HG02840 (cell line): ENCODE measurements at regions not wholly inside any gene's neighbourhood (a gene's known extent, or its start where the extent isn't known, plus 50 kb on each side); places are given as distances from the start of the nearest gene placed in this dataset.

ENCODE experiments used
- ATAC-seq: cut with Tn5 transposase; IDR thresholded peaks from one replicate; pipeline ENCODE4 v1.9.1; 2021; ENCODE audit warnings: mild to moderate bottlenecking, moderate library complexity, moderate number of reproducible peaks; ENCODE audit not compliant: unreplicated experiment, low FRiP score

DNA sequence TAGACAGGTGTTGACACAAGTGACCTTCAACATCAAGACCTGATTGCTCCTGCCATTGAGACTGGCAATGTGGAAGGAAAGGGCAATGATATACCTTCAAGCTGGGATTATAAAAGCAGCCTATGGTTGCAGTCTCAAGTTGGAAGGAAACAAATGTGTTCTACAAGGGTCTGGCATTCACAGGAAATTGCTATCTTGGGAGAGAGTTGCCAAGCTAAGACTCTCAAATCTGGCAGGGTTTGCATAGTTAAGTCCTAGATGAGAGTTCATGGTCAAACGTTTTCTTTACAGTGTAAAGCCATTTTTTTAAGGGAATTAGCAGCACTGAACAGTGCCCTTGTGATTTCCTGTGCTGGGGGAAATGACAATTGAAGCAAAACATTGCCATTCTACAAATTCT lies 546.9 kb upstream of the CFAP20DC start:
- no peak for ATAC-seq

DNA sequence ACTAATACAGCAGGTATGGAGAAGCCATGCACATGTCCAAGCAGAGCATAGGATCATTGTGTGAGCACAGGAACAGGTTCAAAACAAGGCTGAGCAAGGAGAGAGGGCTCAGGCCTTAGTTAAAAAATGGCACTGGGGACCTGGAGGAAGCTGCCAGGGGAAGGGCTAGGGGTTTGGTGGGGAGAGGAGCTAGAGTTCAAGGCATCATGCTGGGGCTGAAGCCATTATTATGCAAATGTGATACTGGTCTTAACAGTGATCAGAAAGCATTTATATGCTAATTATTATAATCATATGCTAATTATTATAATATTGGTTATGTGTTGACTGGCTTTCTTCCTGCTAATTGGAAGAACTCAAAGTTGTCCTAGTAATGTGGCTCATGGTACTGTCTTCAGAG lies 546.0 kb upstream of the CFAP20DC start:
- no peak for ATAC-seq

DNA sequence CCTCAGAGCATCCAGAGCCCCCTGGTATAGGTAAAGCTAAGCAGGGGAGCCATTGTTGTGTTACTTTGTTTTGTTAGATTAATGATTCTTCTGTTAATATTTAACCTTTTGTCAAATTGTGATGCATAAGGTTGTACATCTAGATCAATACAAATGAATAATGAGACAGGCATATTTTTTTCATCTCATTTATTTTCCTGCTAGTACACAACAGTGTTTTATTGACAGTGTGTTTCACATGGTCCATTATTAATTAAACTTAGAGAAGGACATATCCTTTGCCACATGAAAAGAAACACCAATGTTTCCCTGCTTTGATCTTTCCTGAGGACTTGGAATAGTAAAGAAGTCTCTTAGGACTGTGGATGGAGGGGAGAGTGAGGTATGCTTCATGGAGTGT lies 543.6 kb upstream of the CFAP20DC start:
- ATAC-seq, result no peak

DNA sequence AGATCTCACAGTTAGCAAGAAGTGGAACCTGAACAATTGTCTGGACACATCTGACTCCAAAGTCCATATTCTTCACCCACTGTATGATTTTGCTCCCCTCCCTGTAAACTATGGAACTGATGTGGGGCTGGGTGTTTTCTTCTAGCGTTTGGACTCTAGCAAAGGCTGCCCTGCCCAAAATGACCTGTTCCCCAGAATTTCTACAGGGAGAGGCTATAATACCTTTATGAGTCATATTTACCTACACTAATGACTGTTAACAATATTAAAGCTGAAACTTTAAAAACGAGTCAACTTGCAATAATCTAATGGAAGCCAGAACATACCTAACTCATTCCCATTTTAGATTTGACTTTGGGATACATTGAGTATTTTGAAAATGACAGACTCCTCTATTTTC lies 531.2 kb upstream of the CFAP20DC start:
- ATAC-seq, result no peak

DNA sequence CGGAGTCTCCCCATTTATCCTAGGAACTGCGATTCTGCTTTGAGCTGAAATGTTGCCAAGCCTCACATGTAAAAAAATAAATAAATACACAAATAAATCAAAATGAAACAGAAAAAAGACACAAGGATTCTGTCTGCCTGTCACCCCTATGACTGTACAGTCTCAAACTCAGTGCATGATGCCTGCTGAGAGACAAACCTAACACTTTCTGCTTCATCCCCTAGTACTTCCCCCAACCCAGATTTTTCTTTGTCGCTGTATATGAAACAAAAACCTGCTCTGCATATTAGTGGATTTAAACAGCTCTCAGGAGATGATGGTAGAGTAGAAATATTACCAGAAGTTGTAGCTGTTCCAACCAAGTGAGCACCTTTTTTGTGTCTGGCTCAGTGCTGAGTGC lies 530.7 kb upstream of the CFAP20DC start:
- ATAC-seq, result no peak

DNA sequence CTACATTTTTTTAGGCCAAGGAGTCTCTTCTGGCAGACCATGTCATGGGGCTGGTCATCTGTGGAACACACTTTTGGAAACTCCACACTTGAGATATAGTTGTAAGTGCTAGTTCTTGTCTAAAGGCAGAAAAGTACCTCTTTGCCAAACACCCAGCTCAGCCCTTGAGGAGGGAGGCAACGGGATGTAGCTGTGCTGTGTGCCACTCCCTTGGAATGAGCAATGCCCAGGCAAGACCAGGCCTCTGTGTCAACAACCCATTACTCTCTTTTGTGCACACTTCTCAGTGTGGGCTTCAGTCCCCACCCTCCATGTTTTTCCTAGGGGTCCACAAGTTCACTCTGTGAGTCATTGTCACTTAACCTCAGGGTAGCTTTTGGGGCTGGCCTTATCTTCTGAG lies 528.3 kb upstream of the CFAP20DC start:
- ATAC-seq, result no peak

DNA sequence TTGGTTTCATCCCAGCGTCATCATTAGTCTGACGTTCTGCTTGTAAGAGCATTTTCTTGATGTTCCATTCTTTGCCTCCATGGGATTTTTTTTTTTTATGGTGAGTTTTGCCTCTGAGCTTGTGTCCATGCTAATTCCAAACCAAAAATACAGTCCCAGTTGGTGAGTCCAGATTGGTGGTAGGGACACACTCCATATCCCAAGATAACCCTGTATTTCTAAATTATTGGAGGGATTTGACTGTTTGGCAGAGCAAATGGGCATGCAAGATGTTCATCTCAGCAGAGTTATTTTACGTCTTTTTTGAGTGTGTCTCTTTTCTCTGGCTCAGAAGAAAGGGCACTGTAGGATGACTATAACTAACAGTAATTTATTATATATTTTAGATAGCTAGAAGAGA lies 526.8 kb upstream of the CFAP20DC start:
- ATAC-seq, result no peak

DNA sequence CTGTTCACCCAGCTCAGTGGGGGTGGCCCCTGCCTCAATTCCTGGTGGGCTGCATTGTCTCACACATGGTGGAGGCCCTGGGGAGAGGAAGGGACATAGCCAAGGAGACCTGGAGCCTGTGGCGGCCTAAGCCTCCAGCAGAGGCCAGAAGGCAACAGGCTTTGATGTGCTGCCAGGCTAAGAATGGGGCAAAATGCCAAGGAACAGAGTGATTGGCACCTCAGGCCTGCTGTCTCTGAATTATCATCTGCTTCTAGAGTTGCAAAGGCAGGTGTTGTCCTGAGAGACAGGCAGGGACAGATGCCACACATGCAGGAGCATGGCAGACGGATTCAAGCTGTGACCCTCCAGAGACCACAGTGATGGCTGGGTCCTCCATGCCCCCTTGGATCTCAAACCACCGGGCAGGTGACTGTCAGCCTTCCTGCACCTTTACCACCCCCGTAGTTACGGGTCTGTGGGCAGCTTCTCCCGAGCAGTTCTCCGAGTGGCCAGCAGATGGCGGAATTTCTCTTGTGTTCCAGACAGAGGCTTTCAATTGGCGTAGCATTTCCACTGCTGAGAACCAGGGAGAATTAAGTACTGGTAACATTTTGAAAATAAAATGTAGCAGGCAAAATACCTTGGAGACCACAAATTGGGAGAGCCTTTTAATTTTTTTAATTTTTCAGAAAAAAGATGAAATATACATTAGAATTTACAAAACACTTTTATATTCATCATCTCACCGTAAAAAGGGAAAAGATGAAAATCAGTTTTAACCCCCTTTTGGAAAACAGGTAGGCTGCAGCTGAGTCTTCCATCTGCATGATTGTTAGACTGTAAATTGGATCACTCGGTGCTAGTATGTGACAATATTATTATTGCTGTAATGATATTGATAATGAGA lies 525.5 kb upstream of the CFAP20DC start:
- no peak for ATAC-seq

DNA sequence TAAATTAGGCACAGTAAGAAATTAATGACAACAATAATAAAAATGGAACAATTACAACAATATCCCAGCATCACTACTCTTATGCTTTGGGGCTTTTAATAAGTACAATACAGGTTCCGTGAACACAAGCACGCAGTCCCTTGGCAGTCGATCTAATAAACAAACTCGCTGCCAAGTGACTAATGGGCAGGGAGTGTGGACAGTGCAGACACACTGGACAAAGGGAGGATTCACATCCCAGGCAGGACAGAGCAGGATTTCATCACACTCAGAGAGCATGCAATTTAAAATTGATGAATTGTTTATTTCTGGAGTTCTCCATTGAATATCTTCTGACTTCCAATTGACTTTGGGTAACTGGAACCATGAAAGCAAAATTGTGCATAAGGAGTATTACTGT lies 524.1 kb upstream of the CFAP20DC start:
- ATAC-seq, result no peak

DNA sequence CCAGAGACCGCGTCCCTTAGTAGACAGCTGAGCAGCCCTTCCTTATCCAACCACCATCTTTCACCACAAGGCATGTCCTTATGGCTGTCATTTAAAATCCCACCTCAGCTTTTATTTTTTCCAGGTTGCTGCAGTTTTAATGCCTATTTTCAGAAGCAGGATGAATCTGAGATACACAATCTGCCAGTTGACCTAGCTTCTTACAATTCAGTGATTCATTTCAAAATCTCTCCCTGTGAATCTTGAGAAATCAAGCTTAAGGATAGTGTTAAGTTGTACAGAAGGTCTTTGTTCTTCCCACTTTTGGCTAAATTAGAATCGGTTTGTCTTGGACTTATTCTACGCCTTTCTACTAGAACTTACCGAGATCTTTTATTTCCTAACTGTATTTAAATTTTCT lies 522.3 kb upstream of the CFAP20DC start:
- ATAC-seq, result no peak

DNA sequence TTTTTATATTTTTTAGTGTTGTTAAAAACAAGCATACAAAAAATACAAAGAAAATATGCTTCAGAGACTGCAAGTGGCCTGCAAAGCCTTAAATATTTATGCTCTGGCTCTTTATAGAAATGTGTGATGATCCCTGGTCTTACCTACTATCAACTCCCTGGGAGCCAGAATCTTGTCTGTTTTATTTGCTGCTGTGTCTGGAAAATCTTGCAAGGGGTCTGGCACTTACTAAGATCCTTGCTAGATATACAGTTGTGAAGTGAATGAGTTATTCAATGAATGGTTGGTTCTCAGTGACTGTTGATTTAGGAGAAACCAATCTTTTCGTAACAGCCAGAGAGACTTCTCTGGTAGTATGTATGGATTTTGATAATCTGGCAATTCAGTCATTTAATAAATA lies 521.0 kb upstream of the CFAP20DC start:
- no peak for ATAC-seq

DNA sequence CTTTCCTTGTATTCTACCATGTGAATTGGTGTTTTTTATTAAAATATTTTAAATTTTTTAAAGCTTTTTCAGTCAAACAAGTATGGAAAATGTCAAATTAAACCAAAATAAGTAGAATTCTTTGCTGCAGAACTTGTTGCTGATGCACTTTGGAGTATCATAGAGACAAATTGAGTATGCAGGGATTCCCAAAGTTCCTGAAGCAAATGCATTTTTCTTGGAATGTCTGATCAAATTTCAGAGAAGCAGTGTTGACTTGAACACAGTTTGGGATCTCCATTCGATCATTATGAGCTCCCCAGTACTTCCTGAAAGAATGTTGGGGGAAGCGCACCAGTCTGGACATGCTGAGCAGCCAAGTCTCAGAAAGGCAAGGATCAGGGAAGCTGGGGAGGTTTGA lies 517.8 kb upstream of the CFAP20DC start:
- no peak for ATAC-seq

DNA sequence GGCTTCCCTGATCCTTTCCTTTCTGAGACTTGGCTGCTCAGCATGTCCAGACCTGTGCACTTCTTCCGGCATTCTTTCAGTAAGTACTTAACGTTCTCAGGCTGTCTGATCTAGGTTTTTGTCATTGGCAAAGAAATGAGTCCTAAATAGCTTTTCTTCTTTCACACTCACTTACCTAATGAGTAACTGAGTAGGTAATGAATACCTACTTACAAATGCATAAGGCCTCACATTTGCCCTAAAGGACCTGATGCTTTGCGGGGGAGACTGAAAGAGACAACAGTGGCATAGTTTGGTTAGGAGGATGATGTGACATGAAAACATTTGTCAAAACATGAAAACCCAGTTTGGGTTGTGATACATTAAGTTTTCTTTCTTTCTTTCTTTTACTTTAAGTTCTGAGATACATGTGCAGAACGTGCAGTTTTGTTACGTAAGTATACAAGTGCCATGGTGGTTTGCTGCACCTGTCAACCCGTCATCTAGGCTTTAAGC lies 516.7 kb upstream of the CFAP20DC start:
- peak; percentile 99 for ATAC-seq

DNA sequence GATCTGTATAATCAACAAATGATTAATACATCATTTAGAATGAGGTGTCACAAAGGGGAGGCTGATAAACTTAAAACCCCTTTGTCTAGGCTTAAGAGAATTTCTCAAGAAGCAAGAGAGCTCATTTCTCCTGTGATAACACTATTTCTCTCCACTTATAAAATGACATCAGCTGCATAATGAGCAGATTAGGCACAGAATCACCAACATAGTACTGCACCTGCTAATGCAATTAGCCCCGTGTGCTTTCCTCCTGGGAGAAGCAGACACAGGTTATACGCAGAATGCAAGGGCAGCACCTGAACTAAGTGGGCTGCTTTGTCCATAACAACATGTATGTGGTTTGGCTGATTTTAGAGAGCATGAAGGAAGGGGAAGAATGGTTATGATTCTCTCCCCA lies 515.3 kb upstream of the CFAP20DC start:
- no peak for ATAC-seq

DNA sequence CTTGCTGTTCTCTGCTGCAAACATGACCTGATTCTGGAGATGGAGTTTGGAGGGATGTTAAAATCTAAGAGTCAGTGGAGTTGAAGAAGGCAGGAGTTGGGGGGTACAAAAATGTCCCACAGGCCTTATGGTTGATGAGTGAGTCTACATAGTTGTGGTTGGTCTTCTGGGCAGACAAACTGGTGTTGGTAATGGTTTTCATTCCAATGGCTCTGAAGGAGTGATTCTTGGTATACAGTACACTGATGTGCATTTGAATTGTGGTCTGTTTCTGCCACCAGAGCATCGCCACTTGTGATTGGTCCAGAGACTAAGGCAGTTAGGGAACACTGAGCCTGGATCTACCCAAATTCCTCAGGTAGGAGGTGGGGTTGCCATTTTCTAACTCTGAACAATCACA lies 514.1 kb upstream of the CFAP20DC start:
- ATAC-seq, result no peak

DNA sequence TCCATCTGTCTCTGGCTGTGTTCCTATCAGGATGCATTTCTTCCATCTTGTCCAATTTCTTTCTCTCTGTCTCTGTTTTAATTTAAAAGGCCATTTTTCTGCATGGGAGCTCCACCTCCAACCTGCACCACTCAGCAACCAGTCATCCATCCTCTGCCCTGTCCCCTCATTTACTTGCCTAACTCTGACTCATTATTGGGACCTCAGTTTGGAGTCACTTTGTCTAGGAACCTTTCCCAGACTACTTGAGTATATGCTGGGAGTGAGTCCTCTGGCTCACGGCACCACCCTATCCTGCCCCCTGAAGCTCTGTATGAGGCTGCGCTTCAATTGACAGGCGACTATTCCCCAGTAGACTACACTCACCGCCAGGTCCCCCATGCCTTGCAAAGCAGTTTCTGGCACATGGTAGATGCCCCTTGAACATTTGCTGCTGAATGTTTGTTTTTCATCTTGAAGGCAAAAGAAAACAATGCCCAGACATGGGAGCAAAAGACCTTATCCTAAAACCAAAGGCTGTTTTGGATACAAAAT lies 513.3 kb upstream of the CFAP20DC start:
- ATAC-seq, result no peak

DNA sequence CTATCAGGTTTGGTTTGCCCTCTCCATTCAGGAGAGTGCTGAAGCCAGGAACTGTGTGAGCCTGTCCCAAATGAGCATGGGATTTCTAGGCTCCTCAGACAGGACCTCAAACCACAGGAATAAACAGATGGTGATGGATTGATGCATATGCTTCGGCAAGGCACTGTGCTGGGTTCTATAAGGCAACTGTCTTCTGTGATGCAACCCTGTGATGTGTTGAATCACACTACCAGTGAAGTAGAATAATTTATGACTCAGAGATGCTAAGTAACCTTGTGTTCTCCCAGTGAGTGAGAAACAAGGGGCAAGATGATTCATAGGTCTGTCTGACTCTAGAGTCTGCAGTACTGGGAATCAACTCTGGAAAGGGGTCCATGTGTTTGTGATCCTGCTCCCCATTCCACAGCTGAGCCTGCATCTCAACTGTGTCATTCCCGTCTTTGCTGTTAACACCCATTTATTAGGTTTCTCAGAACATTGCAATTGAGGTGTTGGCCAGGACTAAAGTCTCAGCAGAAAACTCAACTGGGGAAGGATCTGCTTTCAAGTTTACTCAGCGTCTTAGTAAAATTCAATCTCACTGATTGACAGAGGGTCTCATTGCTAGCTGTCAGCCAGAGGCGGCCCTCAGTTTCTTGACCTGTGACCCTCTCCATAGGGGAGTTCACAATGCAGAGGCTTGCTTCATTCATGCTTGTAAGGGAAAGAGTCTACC lies 510.1 kb upstream of the CFAP20DC start:
- ATAC-seq, result no peak

DNA sequence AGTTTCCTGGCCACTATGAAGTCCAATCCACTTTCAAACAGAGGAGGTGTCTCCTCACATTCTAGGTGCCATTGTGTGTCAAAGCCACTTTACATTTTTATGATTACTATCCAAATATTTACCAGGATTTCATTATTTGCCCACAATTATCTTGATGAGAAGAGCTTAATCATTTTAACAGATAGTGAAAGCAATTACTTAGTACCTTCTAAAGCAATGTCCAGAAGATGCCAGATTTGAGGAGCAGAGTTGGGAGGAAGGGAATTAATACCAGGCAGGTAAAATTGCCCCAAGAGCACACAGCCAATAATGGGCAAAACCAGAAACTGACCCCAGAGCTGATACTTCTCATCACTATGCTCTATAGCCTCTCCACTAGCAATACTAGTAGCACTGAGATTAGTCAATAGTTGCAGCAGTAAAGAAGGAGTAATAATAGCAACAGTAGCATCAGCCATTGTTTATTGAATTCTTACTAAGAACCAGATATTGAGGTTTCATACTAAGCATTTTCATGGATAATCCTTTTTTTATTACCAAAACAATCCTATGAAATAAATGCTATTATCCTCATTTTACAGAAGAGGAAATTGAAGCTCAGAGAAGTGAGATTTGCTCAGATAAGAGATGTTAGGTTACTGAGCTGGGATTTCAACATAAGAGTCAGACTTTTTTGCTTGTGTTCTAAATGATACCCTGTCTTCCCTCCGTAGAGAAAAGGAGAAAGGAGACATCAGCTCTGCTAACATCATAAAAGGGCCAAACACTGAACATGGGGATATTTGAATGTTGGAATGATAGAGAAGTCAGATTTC lies 509.3 kb upstream of the CFAP20DC start:
- no peak for ATAC-seq

DNA sequence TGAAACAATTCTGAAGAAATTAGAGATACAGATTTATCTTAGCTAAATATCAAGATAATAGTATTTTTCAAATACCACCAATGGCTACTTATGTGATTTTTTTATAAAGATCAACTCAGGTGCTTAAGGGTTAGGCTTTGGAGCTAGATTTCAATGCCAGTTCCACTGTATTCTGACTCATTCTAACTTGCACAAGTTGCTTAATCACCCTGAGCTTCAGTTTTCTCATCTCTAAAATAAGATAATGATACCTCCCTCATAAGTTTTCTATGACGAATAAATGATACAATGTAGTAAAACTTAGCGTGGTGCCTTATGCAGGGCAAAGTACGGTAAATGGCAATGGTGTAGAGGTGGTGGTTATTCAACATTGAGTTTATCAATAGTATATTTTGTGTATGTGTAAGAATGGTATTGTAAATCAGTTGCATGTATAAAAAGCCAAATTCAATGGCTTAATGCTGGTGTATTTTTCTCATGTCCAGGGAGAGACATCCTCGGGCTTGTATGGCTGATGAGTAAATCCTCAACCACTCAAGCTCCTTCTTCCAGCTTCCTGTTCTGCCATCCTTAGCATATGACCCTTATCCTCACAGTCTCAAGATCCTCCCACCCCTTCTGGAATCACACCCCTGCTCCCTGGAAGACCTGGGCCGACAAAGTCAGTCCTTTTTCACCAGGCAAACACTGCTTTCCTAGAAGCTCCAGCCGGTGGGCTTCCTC lies 505.9 kb upstream of the CFAP20DC start:
- no peak for ATAC-seq

DNA sequence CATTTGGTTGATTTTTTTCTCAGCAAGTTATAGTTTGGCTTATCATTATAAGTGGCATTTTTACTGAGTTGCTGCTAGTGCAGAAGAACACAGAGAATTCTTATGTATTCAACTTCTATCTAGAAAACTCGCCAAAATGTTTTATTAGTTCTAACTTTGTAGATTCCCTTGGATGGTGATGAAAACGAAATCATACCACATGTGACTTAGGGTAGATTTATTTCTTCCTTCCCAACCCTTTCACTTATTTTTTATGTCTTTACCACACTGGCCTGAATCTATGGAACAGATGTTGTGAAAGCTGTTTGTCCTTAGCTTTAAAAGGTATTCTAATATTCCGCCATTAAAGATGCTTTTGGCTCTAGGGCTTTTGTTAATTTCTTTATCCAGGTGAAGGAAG lies 503.3 kb upstream of the CFAP20DC start:
- ATAC-seq, result no peak
